GM23338 (cell line): ENCODE measurements at regions not wholly inside any gene's neighbourhood (a gene's known extent, or its start where the extent isn't known, plus 50 kb on each side); places are given as distances from the start of the nearest gene placed in this dataset.

Experiments
- ATAC-seq: fragments of 200-7000 bp; cut with Tn5 transposase; 3 replicates; pipeline ENCODE4 v1.9.1; 2020
- DNase-seq: peaks from one replicate; pipeline ENCODE4 v3.0.0-alpha.2; 2015; ENCODE audit warnings: low spot score
- H2AFZ ChIP-seq: fragments of 200-600 bp; sonication (generic); 2 replicates; pipeline ENCODE4 v1.8.0; 2016; ENCODE audit warnings: antibody characterized with exemption, mild to moderate bottlenecking, moderate library complexity
- H3F3A ChIP-seq: fragments of 200-600 bp; sonication (generic); replicated peaks from 2 replicates; pipeline ENCODE4 v1.8.0; 2017; ENCODE audit warnings: antibody characterized with exemption, mixed run types, low read depth
- H3K27ac ChIP-seq: fragments of 200-600 bp; sonication (generic); 2 replicates; pipeline ENCODE4 v1.6.1; 2016; ENCODE audit warnings: low read depth
- H3K27me3 ChIP-seq: fragments of 200-600 bp; sonication (generic); 2 replicates; pipeline ENCODE4 v1.8.0; 2016; ENCODE audit warnings: mild to moderate bottlenecking, mixed run types, moderate library complexity; ENCODE audit not compliant: insufficient read depth
- H3K36me3 ChIP-seq: fragments of 200-600 bp; sonication (generic); 2 replicates; pipeline ENCODE4 v1.8.0; 2016; ENCODE audit warnings: mild to moderate bottlenecking; ENCODE audit not compliant: insufficient read depth
- H3K4me1 ChIP-seq: fragments of 200-600 bp; sonication (generic); 2 replicates; pipeline ENCODE4 v1.8.0; 2016; ENCODE audit warnings: mild to moderate bottlenecking, moderate library complexity; ENCODE audit not compliant: insufficient read depth
- H3K4me2 ChIP-seq: fragments of 200-600 bp; sonication (generic); 2 replicates; pipeline ENCODE4 v1.7.1; 2017; ENCODE audit warnings: mixed run types
- H3K4me3 ChIP-seq: fragments of 200-600 bp; sonication (generic); 2 replicates; pipeline ENCODE4 v1.6.1; 2016; ENCODE audit warnings: mixed run types
- H3K79me2 ChIP-seq: fragments of 200-600 bp; sonication (generic); replicated peaks from 2 replicates; pipeline ENCODE4 v1.8.0; 2017; ENCODE audit warnings: mild to moderate bottlenecking; ENCODE audit not compliant: insufficient read depth
- H3K9me2 ChIP-seq: fragments of 200-600 bp; sonication (generic); 2 replicates; pipeline ENCODE4 v1.8.0; 2017; ENCODE audit not compliant: insufficient read depth
- H4K20me1 ChIP-seq: fragments of 200-600 bp; sonication (generic); replicated peaks from 2 replicates; pipeline ENCODE4 v1.8.0; 2017; ENCODE audit warnings: mild to moderate bottlenecking; ENCODE audit not compliant: insufficient read depth
- H3K27ac Mint-ChIP-seq: 2 replicates; pipeline ENCODE4 v1.8.0; 2020; ENCODE audit warnings: inconsistent platforms, mild to moderate bottlenecking, moderate library complexity, mixed read lengths
- H3K27me3 Mint-ChIP-seq: 3 replicates; pipeline ENCODE4 v1.8.0; 2022; ENCODE audit warnings: low read depth, mild to moderate bottlenecking, moderate library complexity, mixed read lengths, inconsistent platforms; ENCODE audit not compliant: insufficient read depth, poor library complexity
- H3K36me3 Mint-ChIP-seq: 3 replicates; pipeline ENCODE4 v1.8.0; 2021; ENCODE audit warnings: low read depth, mild to moderate bottlenecking, inconsistent platforms, moderate library complexity, mixed read lengths
- H3K4me1 Mint-ChIP-seq: 3 replicates; pipeline ENCODE4 v1.8.0; 2020; ENCODE audit warnings: mild to moderate bottlenecking, inconsistent platforms, mixed read lengths
- H3K4me3 Mint-ChIP-seq: 3 replicates; pipeline ENCODE4 v1.8.0; 2021; ENCODE audit warnings: moderate library complexity, mild to moderate bottlenecking, inconsistent platforms, mixed read lengths
- H3K9me3 Mint-ChIP-seq: 3 replicates; pipeline ENCODE4 v1.8.0; 2020; ENCODE audit warnings: moderate library complexity, mild to moderate bottlenecking, inconsistent platforms, mixed read lengths
- CREB1 ChIP-seq: fragments of 250-450 bp; sonication (Bioruptor Pico); IDR thresholded peaks from 2 replicates; pipeline ENCODE4 v1.5.0; 2020; ENCODE audit warnings: low read depth, mild to moderate bottlenecking, moderate library complexity
- CTCF ChIP-seq, 2 experiments: fragments of 200-600 bp in 1 of 2; sonication (generic) in 1 of 2; conservative IDR thresholded peaks; 2 replicates each; pipeline versions ENCODE4 v1.5.1 to v1.6.1; 2016 to 2017; ENCODE audit warnings: antibody characterized with exemption in 2 of 2, low read depth in 2 of 2, mild to moderate bottlenecking in 2 of 2, moderate library complexity in 1 of 2
- ETS1 ChIP-seq: IDR thresholded peaks from 2 replicates; pipeline ENCODE4 v1.6.1; 2016; ENCODE audit warnings: antibody characterized with exemption
- EZH2 ChIP-seq: fragments of 200-600 bp; sonication (generic); IDR thresholded peaks from one replicate; pipeline ENCODE4 v1.8.0; 2017; ENCODE audit warnings: antibody characterized with exemption, mild to moderate bottlenecking, low read depth; ENCODE audit not compliant: unreplicated experiment
- EZH2phosphoT487 ChIP-seq: fragments of 200-600 bp; sonication (generic); IDR thresholded peaks from one replicate; pipeline ENCODE4 v1.8.1; 2018; ENCODE audit warnings: antibody characterized with exemption; ENCODE audit not compliant: unreplicated experiment
- JUNB ChIP-seq: IDR thresholded peaks from one replicate; pipeline ENCODE4 v1.6.1; 2016; ENCODE audit warnings: antibody characterized with exemption; ENCODE audit not compliant: unreplicated experiment
- NANOG ChIP-seq: IDR thresholded peaks from 2 replicates; pipeline ENCODE4 v1.6.1; 2016; ENCODE audit warnings: antibody characterized with exemption, borderline replicate concordance
- POLR2AphosphoS5 ChIP-seq: IDR thresholded peaks from 2 replicates; pipeline ENCODE4 v1.6.1; 2016; ENCODE audit warnings: antibody characterized with exemption, low read depth
- REST ChIP-seq: IDR thresholded peaks from one replicate; pipeline ENCODE4 v1.6.1; 2018; ENCODE audit warnings: antibody characterized with exemption; ENCODE audit not compliant: unreplicated experiment
- STAT1 ChIP-seq: IDR thresholded peaks from one replicate; pipeline ENCODE4 v1.6.1; 2016; ENCODE audit warnings: antibody characterized with exemption; ENCODE audit not compliant: unreplicated experiment
- ZNF114 ChIP-seq: fragments of 250-450 bp; sonication (Bioruptor Pico); IDR thresholded peaks from 2 replicates; pipeline ENCODE4 v1.5.0; 2020; ENCODE audit warnings: mild to moderate bottlenecking, moderate library complexity

- Histone ChIP-seq H4K20me1 (no peaks in the 10 kb centered on the region), H3K4me1 (peaks cover 7% of the 10 kb centered on the region; the same call in 1 of the 2 replicates), H3F3A (peaks cover 6% of the 10 kb centered on the region; the same call in 1 of the 2 replicates), H3K4me3 (no peak overlapping the region), H3K36me3 (no peaks in the 10 kb centered on the region), H3K9me2 (no peaks in the 10 kb centered on the region), H3K79me2 (no peaks in the 10 kb centered on the region), H3K27me3 (no peaks in the 10 kb centered on the region), H3K4me2 (no peak overlapping the region), H3K27ac (no peak overlapping the region), H2AFZ (no peak overlapping the region)
- H3K9me3 Mint-ChIP-seq: no peaks in the 10 kb centered on the region; the same call in 2 of the 3 replicates
- H3K36me3 Mint-ChIP-seq: no peaks in the 10 kb centered on the region
- no peak overlapping the region for H3K4me3 Mint-ChIP-seq
- TF ChIP-seq ETS1 (no peak), POLR2AphosphoS5 (no peak), EZH2 (no peak)
- H3K27me3 Mint-ChIP-seq: peaks cover 5% of the 10 kb centered on the region
- ATAC-seq (peak; percentile 61), DNase-seq (peak; percentile 4)
- H3K4me1 Mint-ChIP-seq: peaks cover 17% of the 10 kb centered on the region
- H3K27ac Mint-ChIP-seq: no peak overlapping the region
Measured at GRCh38 chrX:115400960-115401359, 111.4 kb downstream of the LUZP4 start.

- H3K36me3 ChIP-seq: no peaks in the 10 kb centered on the region
- TF ChIP-seq POLR2AphosphoS5 (no peak), ZNF114 (CRISPR knock-in tag) (no peak), JUNB (no peak), EZH2 (no peak)
- no peak overlapping the region for H3K27ac ChIP-seq
- H3K27me3 Mint-ChIP-seq: peaks cover 4% of the 10 kb centered on the region
- no peak overlapping the region for H3K27ac Mint-ChIP-seq
- H2AFZ ChIP-seq: no peak overlapping the region
- H3K4me2 ChIP-seq: no peak overlapping the region
- no peaks in the 10 kb centered on the region for H3K79me2 ChIP-seq
- H3K27me3 ChIP-seq: no peaks in the 10 kb centered on the region
- no peaks in the 10 kb centered on the region for H3K9me3 Mint-ChIP-seq
- H3K4me1 Mint-ChIP-seq: peaks cover 17% of the 10 kb centered on the region
- DNase-seq (no peak), ATAC-seq (no peak)
- H3K4me1 ChIP-seq: peaks cover 7% of the 10 kb centered on the region; the same call in 1 of the 2 replicates
- no peak overlapping the region for H3K4me3 ChIP-seq
- H3K36me3 Mint-ChIP-seq: no peaks in the 10 kb centered on the region
- no peaks in the 10 kb centered on the region for H3K9me2 ChIP-seq
- peaks cover 6% of the 10 kb centered on the region; the same call in 1 of the 2 replicates for H3F3A ChIP-seq
- no peaks in the 10 kb centered on the region for H4K20me1 ChIP-seq
- no peak overlapping the region for H3K4me3 Mint-ChIP-seq
Measured at GRCh38 chrX:115402299-115402698, 112.8 kb downstream of the LUZP4 start.

GRCh38 chrX:115408771-115409400 lies 119.4 kb downstream of the LUZP4 start:
- Histone ChIP-seq H3K27ac (no peak overlapping the region), H3K4me3 (no peak overlapping the region), H3K4me2 (no peak overlapping the region), H3K36me3 (no peaks in the 10 kb centered on the region), H3K79me2 (no peaks in the 10 kb centered on the region), H3F3A (no peaks in the 10 kb centered on the region), H2AFZ (no peak overlapping the region), H4K20me1 (no peaks in the 10 kb centered on the region), H3K9me2 (no peaks in the 10 kb centered on the region), H3K4me1 (no peaks in the 10 kb centered on the region), H3K27me3 (no peaks in the 10 kb centered on the region)
- no peaks in the 10 kb centered on the region for H3K27me3 Mint-ChIP-seq
- H3K4me3 Mint-ChIP-seq: no peak overlapping the region
- H3K36me3 Mint-ChIP-seq: no peaks in the 10 kb centered on the region
- no peaks in the 10 kb centered on the region; the same call in 2 of the 3 replicates for H3K9me3 Mint-ChIP-seq
- H3K27ac Mint-ChIP-seq: no peak overlapping the region
- ATAC-seq (no peak), DNase-seq (no peak)
- H3K4me1 Mint-ChIP-seq: no peaks in the 10 kb centered on the region
- no peak for TF ChIP-seq REST
- TF ChIP-seq ETS1: no peak
- TF ChIP-seq EZH2phosphoT487: no peak
- no peak for TF ChIP-seq CTCF (conservative IDR thresholded peaks at IDR 0.05; ENCODE audit: low read depth in 2 of 2)
- no peak for TF ChIP-seq CREB1 (CRISPR knock-in tag)
- no peak for TF ChIP-seq JUNB
- no peak for TF ChIP-seq ZNF114 (CRISPR knock-in tag)
- no peak for TF ChIP-seq NANOG
- no peak for TF ChIP-seq EZH2
- no peak for TF ChIP-seq POLR2AphosphoS5
- no peak for TF ChIP-seq STAT1
